Ovary (tissue), 7 donors: ENCODE measurements at regions not wholly inside any gene's neighbourhood (a gene's known extent, or its start where the extent isn't known, plus 50 kb on each side); places are given as distances from the start of the nearest gene placed in this dataset.
A peak's percentile ranks its signal among the peaks of the same experiment; 100 is the strongest.

ENCODE experiments used
- DNase-seq, 5 donors: peaks; one replicate each; pipeline ENCODE4 v3.0.0-alpha.2; 2019 to 2020
- H3K27ac ChIP-seq, 2 donors: fragments of 200-600 bp; one replicate each; pipeline versions ENCODE4 v1.5.1 to v1.8.0; 2019 to 2022
- H3K27me3 ChIP-seq: fragments of 200-600 bp; one replicate; pipeline ENCODE4 v1.8.0; 2022
- H3K36me3 ChIP-seq: fragments of 200-600 bp; sonication (generic); one replicate; pipeline ENCODE4 v1.5.1; 2019
- H3K4me1 ChIP-seq: one replicate; pipeline ENCODE4 v1.8.1; 2013; ENCODE audit warnings: mild to moderate bottlenecking, moderate library complexity; ENCODE audit not compliant: insufficient read depth
- H3K4me3 ChIP-seq: fragments of 200-600 bp; sonication (generic); one replicate; pipeline ENCODE4 v1.5.1; 2017
- H3K9me3 ChIP-seq, 2 donors: fragments of 200-600 bp in 1 of 2; sonication (generic) in 1 of 2; one replicate each; pipeline versions ENCODE4 v1.5.1 to v1.8.1; 2013 to 2019; ENCODE audit warnings: mild to moderate bottlenecking in 1 of 2, moderate library complexity in 1 of 2
- CTCF ChIP-seq, 3 donors: fragments of 450-650 bp in 2 of 3; fragments of 200-600 bp in 1 of 3; IDR thresholded peaks; one replicate each; pipeline versions ENCODE4 v1.5.1 to v1.8.0; 2016 to 2022; ENCODE audit warnings: antibody characterized with exemption in 3 of 3, mild to moderate bottlenecking in 1 of 3
- EP300 ChIP-seq: sonication (generic); formaldehyde crosslinking; IDR thresholded peaks from one replicate; pipeline ENCODE4 v1.6.1; 2017; ENCODE audit warnings: antibody characterized with exemption
- POLR2A ChIP-seq: fragments of 450-650 bp; IDR thresholded peaks from one replicate; pipeline ENCODE4 v1.6.1; 2017; ENCODE audit warnings: antibody characterized with exemption, mild to moderate bottlenecking, moderate library complexity
- WGBS, 3 donors: extraction: QIAGEN DNeasy Blood & Tissue Kit in 1 of 3; methylation state at CpG; one replicate each; pipeline versions ENCODE4 v1.1.5 to v1.1.7; 2013 to 2017; 5-methylcytosine and 5-hydroxymethylcytosine counted together
- intact Hi-C, 4 donors: fragments of 100-400 bp; cut with DNase I; formaldehyde crosslinking; loops; one replicate each; pipeline versions ENCODE4 v1.11.0 to v1.15.1; 2022 to 2023
- donor health status: DM: no; HTN: no; CAD: no; lungs with moderate emphysema.
- donor health status: DM: no; HTN: no; CAD: no.
- donor health status: Bipolar disorder and iron deficiency.
- donor health status: DM: no; HTN: no; CAD: no.
- donor health status: DM: yes; HTN: yes; CAD: no.

GRCh38 chr5:89218364-89218763 lies 335.4 kb upstream of the MEF2C start:
- H3K9me3 ChIP-seq, result no peaks in the 10 kb centered on the region
- no peaks in the 10 kb centered on the region for H3K36me3 ChIP-seq
- no peak overlapping the region for H3K4me3 ChIP-seq
- 90 to 97% (median 93%) methylated on average over 3 of the region's 3 CpGs for WGBS, 3 donors
- no peak for DNase-seq
- no peaks in the 10 kb centered on the region for H3K4me1 ChIP-seq
- no peak overlapping the region for H3K27ac ChIP-seq
- no peak for TF ChIP-seq CTCF (IDR thresholded peaks at IDR 0.05)
- intact Hi-C loops, result no loop called here
- no peaks in the 10 kb centered on the region for H3K27me3 ChIP-seq

GRCh38 chr5:89216606-89217005 lies 333.6 kb upstream of the MEF2C start:
- no peaks in the 10 kb centered on the region for H3K9me3 ChIP-seq
- DNase-seq, result no peak
- H3K36me3 ChIP-seq, result no peaks in the 10 kb centered on the region
- H3K4me1 ChIP-seq, result no peaks in the 10 kb centered on the region
- WGBS, 3 donors, result 95 to 97% (median 96%) methylated on average over 3 of the region's 3 CpGs
- no peak for TF ChIP-seq CTCF (IDR thresholded peaks at IDR 0.05)
- no peak for TF ChIP-seq POLR2A
- no peak for TF ChIP-seq EP300
- intact Hi-C loops, result no loop called here
- H3K27me3 ChIP-seq, result no peaks in the 10 kb centered on the region
- no peak overlapping the region for H3K4me3 ChIP-seq
- no peak overlapping the region for H3K27ac ChIP-seq

GRCh38 chr5:89213573-89213972 lies 330.6 kb upstream of the MEF2C start:
- TF ChIP-seq CTCF (IDR thresholded peaks at IDR 0.05) (no peak), EP300 (no peak), POLR2A (no peak)
- H3K4me1 ChIP-seq, result no peaks in the 10 kb centered on the region
- intact Hi-C loops, result no loop called here
- H3K9me3 ChIP-seq, result no peaks in the 10 kb centered on the region
- WGBS, 3 donors, result 15 to 34% (median 24%) methylated on average over 1 of the region's 1 CpG
- H3K27me3 ChIP-seq, result no peaks in the 10 kb centered on the region
- no peak overlapping the region for H3K27ac ChIP-seq
- DNase-seq, result peak; percentile 27 to 66 (median 32)
- no peak overlapping the region for H3K4me3 ChIP-seq
- no peaks in the 10 kb centered on the region for H3K36me3 ChIP-seq

- TF ChIP-seq POLR2A (no peak), EP300 (no peak), CTCF (IDR thresholded peaks at IDR 0.05) (no peak)
Measured at GRCh38 chr5:89211836-89212235, 328.9 kb upstream of the MEF2C start.

GRCh38 chr5:89208811-89209210 lies 325.8 kb upstream of the MEF2C start:
- TF ChIP-seq EP300 (no peak), POLR2A (no peak), CTCF (IDR thresholded peaks at IDR 0.05) (no peak)
- no peak for DNase-seq
- no peak overlapping the region for H3K4me3 ChIP-seq
- H3K36me3 ChIP-seq, result no peaks in the 10 kb centered on the region
- H3K27ac ChIP-seq, result no peak overlapping the region
- 80 to 89% (median 81%) methylated on average over 2 of the region's 2 CpGs for WGBS, 3 donors
- H3K27me3 ChIP-seq, result no peaks in the 10 kb centered on the region
- intact Hi-C loops, result no loop called here
- H3K9me3 ChIP-seq, result no peaks in the 10 kb centered on the region
- H3K4me1 ChIP-seq, result no peaks in the 10 kb centered on the region

More at GRCh38 chr5:89211836-89212235, 328.9 kb upstream of the MEF2C start:
- Histone ChIP-seq H3K36me3 (no peaks in the 10 kb centered on the region), H3K4me1 (no peaks in the 10 kb centered on the region), H3K9me3 (no peaks in the 10 kb centered on the region), H3K27me3 (no peaks in the 10 kb centered on the region), H3K27ac (no peak overlapping the region), H3K4me3 (no peak overlapping the region)
- DNase-seq, result no peak
- intact Hi-C loops, result no loop called here
- 11 to 18% (median 16%) methylated on average over 2 of the region's 2 CpGs for WGBS, 3 donors
